OCI-LY3 (cell line): ENCODE measurements at regions not wholly inside any gene's neighbourhood (a gene's known extent, or its start where the extent isn't known, plus 50 kb on each side); places are given as distances from the start of the nearest gene placed in this dataset.

ENCODE experiments used
- EZH2phosphoT487 ChIP-seq: fragments of 200-600 bp; shearing (Covaris generic); IDR thresholded peaks from 2 replicates; pipeline ENCODE4 v1.6.1; 2018; ENCODE audit warnings: antibody characterized with exemption, mixed run types, low read depth
- TF ChIP-seq, protein P1 (sequence below): fragments of 200-600, 300-600 bp; sonication (generic); IDR thresholded peaks from 2 replicates; pipeline ENCODE4 v1.5.1; 2014; ENCODE audit warnings: antibody characterized with exemption, low read length, low read depth

DNA sequence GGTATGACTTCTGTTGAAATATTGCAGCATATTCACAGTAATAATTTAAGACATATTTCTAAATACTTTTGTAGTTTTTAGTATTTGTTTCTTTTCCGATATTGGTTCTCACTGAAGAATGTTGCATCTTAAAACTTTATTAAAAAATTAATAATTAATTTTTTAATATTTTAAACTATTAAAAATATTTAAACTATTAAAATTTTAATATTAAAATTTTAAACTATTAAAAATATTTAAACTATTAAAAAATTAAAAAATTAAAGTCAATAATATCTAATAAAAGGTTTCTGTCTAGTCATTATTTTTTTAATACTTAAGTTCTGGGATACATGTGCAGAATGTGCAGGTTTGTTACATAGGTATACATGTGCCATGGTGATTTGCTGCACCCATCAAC lies 149.3 kb upstream of the CCNH start:
- TF ChIP-seq, protein P1, sequence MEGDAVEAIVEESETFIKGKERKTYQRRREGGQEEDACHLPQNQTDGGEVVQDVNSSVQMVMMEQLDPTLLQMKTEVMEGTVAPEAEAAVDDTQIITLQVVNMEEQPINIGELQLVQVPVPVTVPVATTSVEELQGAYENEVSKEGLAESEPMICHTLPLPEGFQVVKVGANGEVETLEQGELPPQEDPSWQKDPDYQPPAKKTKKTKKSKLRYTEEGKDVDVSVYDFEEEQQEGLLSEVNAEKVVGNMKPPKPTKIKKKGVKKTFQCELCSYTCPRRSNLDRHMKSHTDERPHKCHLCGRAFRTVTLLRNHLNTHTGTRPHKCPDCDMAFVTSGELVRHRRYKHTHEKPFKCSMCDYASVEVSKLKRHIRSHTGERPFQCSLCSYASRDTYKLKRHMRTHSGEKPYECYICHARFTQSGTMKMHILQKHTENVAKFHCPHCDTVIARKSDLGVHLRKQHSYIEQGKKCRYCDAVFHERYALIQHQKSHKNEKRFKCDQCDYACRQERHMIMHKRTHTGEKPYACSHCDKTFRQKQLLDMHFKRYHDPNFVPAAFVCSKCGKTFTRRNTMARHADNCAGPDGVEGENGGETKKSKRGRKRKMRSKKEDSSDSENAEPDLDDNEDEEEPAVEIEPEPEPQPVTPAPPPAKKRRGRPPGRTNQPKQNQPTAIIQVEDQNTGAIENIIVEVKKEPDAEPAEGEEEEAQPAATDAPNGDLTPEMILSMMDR: no peak
- TF ChIP-seq EZH2phosphoT487: no peak
